Hepatocyte (in vitro differentiated cells): ENCODE measurements at regions not wholly inside any gene's neighbourhood (a gene's known extent, or its start where the extent isn't known, plus 50 kb on each side); places are given as distances from the start of the nearest gene placed in this dataset.

ENCODE experiments used
- DNase-seq: peaks from one replicate; pipeline ENCODE4 v3.0.0-alpha.2; 2016; ENCODE audit warnings: low spot score
- H2AFZ ChIP-seq: fragments of 200-600 bp; sonication (generic); 2 replicates; pipeline ENCODE4 v1.6.0; 2016; ENCODE audit warnings: antibody characterized with exemption, mild to moderate bottlenecking
- H3K27ac ChIP-seq: fragments of 200-600 bp; sonication (generic); 2 replicates; pipeline ENCODE4 v1.5.1; 2016; ENCODE audit warnings: mild to moderate bottlenecking
- H3K27me3 ChIP-seq: fragments of 200-600 bp; sonication (generic); 2 replicates; pipeline ENCODE4 v1.6.1; 2016
- H3K36me3 ChIP-seq: fragments of 200-600 bp; sonication (generic); replicated peaks from 2 replicates; pipeline ENCODE4 v1.5.1; 2016; ENCODE audit warnings: low read depth; ENCODE audit not compliant: insufficient read depth
- H3K4me1 ChIP-seq: fragments of 200-600 bp; sonication (generic); 2 replicates; pipeline ENCODE4 v1.5.1; 2016; ENCODE audit warnings: mild to moderate bottlenecking, moderate library complexity; ENCODE audit not compliant: insufficient read depth
- H3K4me2 ChIP-seq: fragments of 200-600 bp; sonication (generic); 2 replicates; pipeline ENCODE4 v1.6.0; 2016
- H3K4me3 ChIP-seq: fragments of 200-600 bp; sonication (generic); 2 replicates; pipeline ENCODE4 v1.5.1; 2016; ENCODE audit warnings: mild to moderate bottlenecking
- H3K79me2 ChIP-seq: fragments of 200-600 bp; sonication (generic); 2 replicates; pipeline ENCODE4 v1.6.0; 2017; ENCODE audit warnings: mild to moderate bottlenecking
- H3K9me2 ChIP-seq: fragments of 200-600 bp; sonication (generic); replicated peaks from 2 replicates; pipeline ENCODE4 v1.6.0; 2017; ENCODE audit warnings: mild to moderate bottlenecking; ENCODE audit not compliant: insufficient read depth
- H3K9me3 ChIP-seq: fragments of 200-600 bp; sonication (generic); 2 replicates; pipeline ENCODE4 v1.5.1; 2016; ENCODE audit warnings: low read depth, mild to moderate bottlenecking
- H4K20me1 ChIP-seq: fragments of 200-600 bp; sonication (generic); 2 replicates; pipeline ENCODE4 v1.6.0; 2016; ENCODE audit warnings: mild to moderate bottlenecking; ENCODE audit not compliant: insufficient read depth, poor library complexity, severe bottlenecking
- CTCF ChIP-seq: fragments of 200-600 bp; sonication (generic); IDR thresholded peaks from 2 replicates; pipeline ENCODE4 v1.5.1; 2016; ENCODE audit warnings: antibody characterized with exemption, mild to moderate bottlenecking; ENCODE audit not compliant: poor library complexity
- EZH2 ChIP-seq: fragments of 200-600 bp; sonication (generic); IDR thresholded peaks from 2 replicates; pipeline ENCODE4 v1.6.1; 2016; ENCODE audit warnings: antibody characterized with exemption, mild to moderate bottlenecking, borderline replicate concordance
- EZH2phosphoT487 ChIP-seq: fragments of 200-600 bp; sonication (generic); IDR thresholded peaks from one replicate; pipeline ENCODE4 v1.6.1; 2018; ENCODE audit warnings: antibody characterized with exemption, mild to moderate bottlenecking, low read depth, moderate library complexity; ENCODE audit not compliant: unreplicated experiment, severe bottlenecking
- WGBS: methylation state at CpG from one replicate; pipeline ENCODE4 v1.1.6; 2016; ENCODE audit warnings: low lambda C conversion rate; ENCODE audit errors: missing lambda C conversion rate; 5-methylcytosine and 5-hydroxymethylcytosine counted together

GRCh38 chr18:76115580-76115979, 379.5 kb downstream of the ZNF516 start:
- Histone ChIP-seq H3K9me2 (no peaks in the 10 kb centered on the region), H3K36me3 (no peaks in the 10 kb centered on the region), H3K27me3 (no peaks in the 10 kb centered on the region), H3K9me3 (no peaks in the 10 kb centered on the region), H4K20me1 (no peaks in the 10 kb centered on the region), H3K27ac (no peak overlapping the region), H3K4me1 (no peaks in the 10 kb centered on the region), H3K79me2 (no peaks in the 10 kb centered on the region), H2AFZ (no peak overlapping the region), H3K4me2 (no peak overlapping the region), H3K4me3 (no peak overlapping the region)
- 89% methylated on average over 14 of the region's 14 CpGs for WGBS
- DNase-seq: no peak
- TF ChIP-seq EZH2phosphoT487: no peak
- TF ChIP-seq EZH2: no peak
- no peak for TF ChIP-seq CTCF

GRCh38 chr18:76113101-76113500, 381.9 kb downstream of the ZNF516 start:
- TF ChIP-seq CTCF (no peak), EZH2 (no peak), EZH2phosphoT487 (no peak)
- Histone ChIP-seq H3K9me2 (no peaks in the 10 kb centered on the region), H4K20me1 (no peaks in the 10 kb centered on the region), H3K4me1 (no peaks in the 10 kb centered on the region), H2AFZ (no peak overlapping the region), H3K79me2 (no peaks in the 10 kb centered on the region), H3K4me2 (no peak overlapping the region), H3K4me3 (no peak overlapping the region), H3K36me3 (no peaks in the 10 kb centered on the region), H3K9me3 (no peaks in the 10 kb centered on the region), H3K27ac (no peak overlapping the region), H3K27me3 (no peaks in the 10 kb centered on the region)
- 93% methylated on average over 10 of the region's 10 CpGs for WGBS
- no peak for DNase-seq

- no peaks in the 10 kb centered on the region for H3K9me3 ChIP-seq
- H3K4me1 ChIP-seq: no peaks in the 10 kb centered on the region
- no peak overlapping the region for H3K4me3 ChIP-seq
- TF ChIP-seq EZH2 (no peak), CTCF (no peak), EZH2phosphoT487 (no peak)
- H4K20me1 ChIP-seq: no peaks in the 10 kb centered on the region
- no peak for DNase-seq
- H3K79me2 ChIP-seq: no peaks in the 10 kb centered on the region
- H3K4me2 ChIP-seq: no peak overlapping the region
- H3K9me2 ChIP-seq: no peaks in the 10 kb centered on the region
- H3K27me3 ChIP-seq: no peaks in the 10 kb centered on the region
- 64% methylated on average over 5 of the region's 5 CpGs for WGBS
- H3K27ac ChIP-seq: no peak overlapping the region
- no peak overlapping the region for H2AFZ ChIP-seq
- H3K36me3 ChIP-seq: no peaks in the 10 kb centered on the region
These were observed 392.4 kb downstream of the ZNF516 start for GRCh38 chr18:76102626-76103025.

- H3K4me2 ChIP-seq: no peak overlapping the region
- TF ChIP-seq EZH2 (no peak), EZH2phosphoT487 (no peak), CTCF (no peak)
- H3K4me1 ChIP-seq: no peaks in the 10 kb centered on the region
- DNase-seq: no peak
- no peak overlapping the region for H3K4me3 ChIP-seq
- H2AFZ ChIP-seq: no peak overlapping the region
- no peaks in the 10 kb centered on the region for H3K27me3 ChIP-seq
- H3K9me2 ChIP-seq: no peaks in the 10 kb centered on the region
- 88% methylated on average over 3 of the region's 3 CpGs for WGBS
- H3K79me2 ChIP-seq: no peaks in the 10 kb centered on the region
- H3K9me3 ChIP-seq: no peaks in the 10 kb centered on the region
- no peaks in the 10 kb centered on the region for H3K36me3 ChIP-seq
- no peaks in the 10 kb centered on the region for H4K20me1 ChIP-seq
- no peak overlapping the region for H3K27ac ChIP-seq
These were observed 392.9 kb downstream of the ZNF516 start for GRCh38 chr18:76102156-76102555.
